Left ventricle myocardium superior (tissue), 1 donor: ENCODE measurements at regions not wholly inside any gene's neighbourhood (a gene's known extent, or its start where the extent isn't known, plus 50 kb on each side); places are given as distances from the start of the nearest gene placed in this dataset.

Experiments
- ATAC-seq: fragments of 200-7000 bp; cut with Tn5 transposase; one replicate; pipeline ENCODE4 v1.9.1; 2020; ENCODE audit warnings: mild to moderate bottlenecking, moderate library complexity
- DNase-seq: peaks from one replicate; pipeline ENCODE4 v3.0.0-alpha.2; 2020
- intact Hi-C: fragments of 100-400 bp; cut with micrococcal nuclease; formaldehyde crosslinking; loops from one replicate; pipeline ENCODE4 v1.11.0; 2022
- donor health status: DM: no; HTN: yes; CAD: no; lungs with severe emphysema.

GRCh38 chr9:116078640-116079039, 75.0 kb upstream of the PAPPA start:
- ATAC-seq (no peak), DNase-seq (no peak)
- intact Hi-C loops = no loop called here

- intact Hi-C loops = loop anchor here (10.0 kb wide), 1 partner anchor 196 kb away; no protein-coding TSS in a partner anchor
- no peak for DNase-seq
- ATAC-seq = no peak
Measured at GRCh38 chr9:116080561-116080960, 73.0 kb upstream of the PAPPA start.

DNA sequence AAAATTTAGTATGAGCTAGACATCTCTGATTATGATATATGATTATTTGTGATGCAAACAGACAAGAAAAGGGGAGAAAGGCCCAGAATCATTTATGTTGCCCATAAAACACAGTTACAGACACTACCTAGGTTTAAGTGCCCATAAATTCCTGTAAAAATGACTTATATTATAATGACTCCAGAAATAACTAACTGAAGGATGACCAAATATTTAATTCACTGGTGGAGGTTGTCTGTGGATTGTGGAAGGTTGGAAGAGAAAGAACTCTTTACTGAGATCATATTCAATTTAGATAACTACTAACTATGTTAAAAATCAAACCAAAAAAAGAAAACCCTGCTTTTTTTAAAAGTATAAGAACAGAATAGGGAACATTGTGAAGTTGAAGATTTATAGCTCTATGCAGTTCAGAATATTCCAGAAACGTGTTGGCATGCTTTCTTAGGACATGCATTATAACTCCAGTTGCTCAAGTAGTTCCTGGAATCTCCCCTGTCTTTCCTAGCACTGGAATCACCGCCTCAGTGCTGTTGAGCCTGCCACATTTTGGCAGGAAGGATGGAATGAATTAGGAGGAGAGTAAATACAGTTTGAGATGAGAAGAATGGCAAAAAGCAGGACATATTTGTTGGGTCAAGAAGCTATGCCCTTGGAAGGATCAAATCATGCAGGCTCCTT, 72.0 kb upstream of the PAPPA start:
- DNase-seq = no peak
- intact Hi-C loops = loop anchor here (10.0 kb wide), 1 partner anchor 197 kb away; no protein-coding TSS in a partner anchor
- no peak for ATAC-seq

DNA sequence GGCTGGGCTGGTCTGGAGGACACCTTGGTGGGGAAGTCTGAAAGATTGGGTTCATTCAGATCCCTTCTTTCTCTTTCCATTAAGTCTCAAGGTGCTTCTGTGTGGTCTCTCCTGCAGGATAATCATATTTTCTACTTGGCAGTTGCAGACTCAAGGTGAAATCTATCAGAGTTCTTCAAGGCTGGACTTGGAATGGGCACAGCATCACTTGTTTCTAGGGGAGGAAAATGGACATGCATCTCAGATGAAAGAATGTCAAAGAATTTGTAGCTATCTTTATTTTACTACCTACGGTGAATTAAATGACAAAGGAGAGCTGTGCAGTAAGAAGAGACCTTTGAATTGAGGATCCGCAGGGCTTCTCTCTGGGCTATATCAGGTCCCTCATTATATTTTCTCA, 69.8 kb upstream of the PAPPA start:
- intact Hi-C loops = loop anchor here (10.0 kb wide), 1 partner anchor 199 kb away; no protein-coding TSS in a partner anchor
- no peak for DNase-seq

DNA sequence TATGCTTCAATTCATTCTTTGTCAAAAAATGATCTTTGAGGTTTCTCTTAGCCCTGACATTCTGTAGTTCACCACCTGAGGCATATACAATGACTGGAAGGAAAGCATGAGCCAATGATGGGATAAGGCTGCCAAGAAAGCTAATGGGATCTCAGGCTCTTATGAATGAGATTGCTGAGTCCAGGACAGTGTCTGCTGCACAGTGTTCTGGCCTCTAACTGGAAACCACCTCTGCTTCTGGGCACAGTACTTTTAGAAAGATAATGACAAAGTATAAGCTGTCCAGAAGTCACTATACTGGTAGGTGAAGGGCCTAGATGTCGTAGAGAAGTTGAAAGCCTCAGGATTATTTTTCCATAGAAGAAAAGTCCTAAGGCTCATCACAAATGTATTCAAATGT, 69.1 kb upstream of the PAPPA start:
- no peak for DNase-seq
- intact Hi-C loops = loop anchor here (10.0 kb wide), 1 partner anchor 200 kb away; no protein-coding TSS in a partner anchor
- ATAC-seq = peak; percentile 61

More for the DNA sequence above, 69.8 kb upstream of the PAPPA start:
- no peak for ATAC-seq

GRCh38 chr9:116087246-116087645, 66.3 kb upstream of the PAPPA start:
- ATAC-seq (peak; percentile 93), DNase-seq (peak; percentile 53)
- intact Hi-C loops = loop anchor here (10.0 kb wide), 1 partner anchor 202 kb away; no protein-coding TSS in a partner anchor

DNA sequence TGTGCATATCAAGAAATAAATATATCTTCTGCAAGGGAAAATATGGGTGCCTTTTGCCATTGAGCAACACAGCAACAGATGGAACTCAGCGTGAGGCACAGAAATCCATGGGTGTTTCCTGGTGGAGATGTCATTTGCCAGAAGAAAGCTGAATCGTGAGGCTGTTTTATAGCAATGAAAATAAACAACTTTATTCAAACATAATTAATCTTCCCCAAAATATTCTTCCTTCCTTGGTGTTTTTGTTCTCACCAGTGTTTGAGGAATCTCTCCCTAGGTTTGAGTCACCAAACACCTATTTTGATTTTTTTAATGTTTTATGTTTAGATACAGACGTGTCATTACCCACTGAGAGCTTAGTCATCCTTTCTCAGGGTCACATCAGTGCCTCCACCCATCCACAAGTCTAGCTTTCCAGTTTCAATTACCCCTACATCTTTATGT, 65.8 kb upstream of the PAPPA start:
- no peak for DNase-seq
- peak; percentile 25 for ATAC-seq
- intact Hi-C loops = loop anchor here (10.0 kb wide), 1 partner anchor 203 kb away; no protein-coding TSS in a partner anchor

DNA sequence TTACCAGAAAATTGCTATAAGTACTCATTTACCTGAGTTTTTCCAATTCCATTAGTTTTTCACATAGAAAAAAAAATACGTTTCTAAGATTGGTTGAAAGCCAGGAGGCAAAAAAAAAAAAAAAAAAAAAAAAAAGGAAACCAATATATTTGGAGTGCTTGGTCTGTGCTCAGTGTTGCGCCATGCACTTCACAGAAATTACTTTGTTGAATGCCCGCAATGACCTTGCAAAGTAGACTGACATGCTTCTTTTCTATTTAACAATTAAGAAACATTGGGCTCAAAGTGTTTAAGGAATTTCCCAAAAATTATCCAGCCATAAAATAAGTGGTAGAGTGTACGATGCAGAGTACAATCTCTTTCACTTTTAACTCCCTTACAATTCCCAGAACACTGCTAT, 65.2 kb upstream of the PAPPA start:
- ATAC-seq (no peak), DNase-seq (no peak)
- intact Hi-C loops = loop anchor here (10.0 kb wide), 1 partner anchor 204 kb away; no protein-coding TSS in a partner anchor

DNA sequence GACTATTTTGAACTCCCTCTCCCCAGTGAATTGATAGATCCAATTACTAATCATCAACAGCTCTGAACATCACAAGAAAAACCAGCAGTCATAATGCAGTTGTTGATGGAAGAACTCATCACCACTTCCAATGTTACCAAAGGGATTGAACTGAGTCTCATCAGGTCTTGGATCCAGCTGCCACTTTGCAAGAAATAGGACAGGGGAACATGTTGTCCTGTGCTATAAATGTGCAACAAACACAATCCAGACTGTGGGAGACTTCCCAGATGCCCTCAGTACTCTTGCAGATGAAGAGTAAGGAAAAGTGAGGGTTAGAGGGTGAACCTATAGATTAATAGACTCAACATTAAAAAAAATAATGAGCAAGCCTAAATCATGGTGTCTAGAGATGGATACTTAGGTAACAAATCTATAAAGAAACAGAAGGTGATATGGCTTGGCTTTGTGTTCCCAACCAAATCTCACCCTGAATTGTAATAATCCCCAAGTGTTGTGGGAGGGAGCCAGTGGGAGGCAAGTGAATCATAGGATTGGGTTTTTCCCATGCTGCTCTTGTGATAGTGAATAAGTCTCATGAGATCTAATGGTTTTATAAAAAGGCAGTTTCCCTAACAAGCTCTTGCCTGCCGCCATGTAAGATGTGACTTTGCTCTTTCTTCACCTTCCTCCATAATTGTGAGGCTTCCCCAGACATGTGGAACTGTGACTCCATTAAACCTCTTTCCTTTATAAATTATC, 63.4 kb upstream of the PAPPA start:
- peak; percentile 58 for ATAC-seq
- no peak for DNase-seq
- intact Hi-C loops = no loop called here

- intact Hi-C loops = no loop called here
- ATAC-seq = no peak
- no peak for DNase-seq
Measured at GRCh38 chr9:116094846-116095245, 58.7 kb upstream of the PAPPA start.

- no peak for DNase-seq
- ATAC-seq = no peak
Measured at GRCh38 chr9:116095403-116095802, 58.2 kb upstream of the PAPPA start.

GRCh38 chr9:116096046-116096445, 57.5 kb upstream of the PAPPA start:
- intact Hi-C loops = no loop called here
- no peak for DNase-seq
- no peak for ATAC-seq

More at GRCh38 chr9:116095403-116095802, 58.2 kb upstream of the PAPPA start:
- intact Hi-C loops = no loop called here

GRCh38 chr9:116096853-116097252, 56.7 kb upstream of the PAPPA start:
- intact Hi-C loops = no loop called here
- ATAC-seq = no peak
- DNase-seq = no peak

- ATAC-seq = no peak
- intact Hi-C loops = no loop called here
- DNase-seq = no peak
Measured at GRCh38 chr9:116098476-116098875, 55.1 kb upstream of the PAPPA start.

DNA sequence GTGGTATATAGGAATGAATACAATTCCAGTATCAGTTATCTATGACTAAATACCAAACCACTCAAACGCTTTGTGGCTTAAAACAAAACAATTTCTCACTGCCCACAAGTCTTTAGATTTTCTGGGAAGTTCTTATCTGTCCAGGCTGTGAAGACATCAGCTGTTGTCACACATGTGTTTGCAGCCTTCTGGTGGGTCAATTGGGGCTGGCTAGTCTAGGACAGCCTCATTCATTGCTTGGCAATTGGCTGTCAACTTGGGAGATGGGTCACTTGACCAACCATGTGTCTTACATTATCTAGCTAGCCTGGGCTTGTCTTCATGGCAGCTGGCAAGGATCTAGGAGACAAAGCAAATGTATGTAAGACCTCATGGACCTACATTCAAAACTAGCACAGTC, 53.8 kb upstream of the PAPPA start:
- DNase-seq (no peak), ATAC-seq (no peak)
- intact Hi-C loops = no loop called here

GRCh38 chr9:116100711-116101121, 52.9 kb upstream of the PAPPA start:
- ATAC-seq (no peak), DNase-seq (no peak)
- intact Hi-C loops = no loop called here

- ATAC-seq (peak; percentile 53), DNase-seq (no peak)
- intact Hi-C loops = no loop called here
Measured at GRCh38 chr9:116101516-116101915, 52.1 kb upstream of the PAPPA start.

GRCh38 chr9:116102596-116102995, 51.0 kb upstream of the PAPPA start:
- no peak for DNase-seq
- no peak for ATAC-seq
- intact Hi-C loops = no loop called here
